Esophagus squamous epithelium (tissue), 5 donors: ENCODE measurements at regions not wholly inside any gene's neighbourhood (a gene's known extent, or its start where the extent isn't known, plus 50 kb on each side); places are given as distances from the start of the nearest gene placed in this dataset.

Experiments used
- DNase-seq: peaks from one replicate; lab custom pipeline; 2025; lab: John Stamatoyannopoulos, UW
- H3K27ac ChIP-seq, 4 donors: fragments of 200-600 bp; sonication (generic); one replicate each; pipeline ENCODE4 v1.5.1; 2016 to 2019; ENCODE audit warnings: mild to moderate bottlenecking in 1 of 4
- H3K27me3 ChIP-seq, 4 donors: fragments of 200-600 bp; sonication (generic); 1 replicate in 3 of 4; 2 replicates in 1 of 4; pipeline versions ENCODE4 v1.5.1 to v1.6.0; 2017 to 2021; ENCODE audit warnings: antibody characterized with exemption in 1 of 4
- H3K36me3 ChIP-seq, 3 donors: fragments of 200-600 bp; sonication (generic); one replicate each; pipeline ENCODE4 v1.5.1; 2016 to 2019
- H3K4me1 ChIP-seq, 3 donors: fragments of 200-600 bp; sonication (generic); one replicate each; pipeline ENCODE4 v1.5.1; 2017 to 2019
- H3K4me3 ChIP-seq, 4 donors: fragments of 200-600 bp; sonication (generic); 1 replicate in 3 of 4; 2 replicates in 1 of 4; pipeline ENCODE4 v1.5.1; 2016 to 2019; ENCODE audit warnings: mild to moderate bottlenecking in 2 of 4, moderate library complexity in 1 of 4
- H3K9me3 ChIP-seq, 3 donors: fragments of 200-600 bp; sonication (generic); one replicate each; pipeline ENCODE4 v1.5.1; 2016 to 2019
- POLR2A ChIP-seq, 4 donors: fragments of 450-650 bp; IDR thresholded peaks; one replicate each; pipeline ENCODE4 v1.6.1; 2017; ENCODE audit warnings: antibody characterized with exemption in 4 of 4, mild to moderate bottlenecking in 4 of 4, moderate library complexity in 3 of 4
- WGBS, 2 donors: methylation state at CpG; one replicate each; pipeline ENCODE4 v1.1.5; 2018; 5-methylcytosine and 5-hydroxymethylcytosine counted together
- intact Hi-C: fragments of 100-400 bp; cut with DNase I; formaldehyde crosslinking; loops from one replicate; pipeline ENCODE4 v1.15.0; 2022
- TF ChIP-seq, protein P1 (sequence below), 6 experiments: fragments of 450-650 bp in 4 of 6; fragments of 200-600 bp in 2 of 6; sonication (generic) in 2 of 6; IDR thresholded peaks; one replicate each; pipeline ENCODE4 v1.5.1; 2016 to 2019; ENCODE audit warnings: antibody characterized with exemption in 6 of 6, mild to moderate bottlenecking in 4 of 6, moderate library complexity in 4 of 6
- donor health status: DM: yes; HTN: yes; CAD: no.

DNA sequence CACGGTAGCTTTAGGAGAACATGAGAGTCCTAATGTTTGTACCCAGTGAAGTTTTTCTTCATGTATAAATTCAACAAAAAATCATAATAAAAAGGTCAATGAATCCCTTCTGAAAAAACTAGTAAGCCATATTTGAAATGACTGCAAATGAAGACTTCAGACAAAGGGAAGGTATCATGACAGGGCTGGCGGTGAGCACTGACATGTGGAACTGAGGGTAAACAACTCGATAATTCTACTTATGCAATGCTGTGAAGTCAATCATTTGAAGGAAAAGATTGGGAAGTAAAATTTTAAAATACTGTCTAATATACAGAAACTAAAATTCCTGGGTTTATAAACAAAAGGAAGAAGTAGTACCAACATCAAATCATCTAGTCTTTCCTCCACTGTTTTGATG lies 190.2 kb upstream of the COPS8 start:
- H3K27me3 ChIP-seq, result no peaks in the 10 kb centered on the region
- 71 to 88% methylated on average over 3 of the region's 3 CpGs for WGBS, 2 donors

DNA sequence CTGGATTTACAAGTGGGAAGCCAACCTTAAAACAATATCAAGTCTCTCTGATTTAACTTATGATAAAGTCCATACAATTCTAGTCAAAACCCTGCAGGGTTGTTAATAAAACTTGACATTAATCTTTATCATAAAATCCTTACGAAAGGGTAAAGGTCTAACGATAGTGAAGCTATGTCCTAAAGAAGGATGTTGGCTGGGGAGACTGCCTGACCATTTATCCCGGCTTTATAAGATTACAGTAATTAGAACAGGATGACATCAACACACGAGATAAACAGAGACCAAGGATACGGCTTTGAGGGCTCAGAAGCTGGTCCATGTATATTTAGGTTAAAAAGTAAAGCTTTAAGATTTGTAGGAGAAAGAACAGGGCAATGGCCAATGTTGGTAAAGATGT lies 189.0 kb upstream of the COPS8 start:
- 73 to 83% methylated on average over 5 of the region's 5 CpGs for WGBS, 2 donors
- H3K9me3 ChIP-seq, result no peaks in the 10 kb centered on the region

More for the DNA sequence above, 190.2 kb upstream of the COPS8 start:
- no peak for TF ChIP-seq POLR2A (IDR thresholded peaks at IDR 0.05)
- TF ChIP-seq, protein P1, sequence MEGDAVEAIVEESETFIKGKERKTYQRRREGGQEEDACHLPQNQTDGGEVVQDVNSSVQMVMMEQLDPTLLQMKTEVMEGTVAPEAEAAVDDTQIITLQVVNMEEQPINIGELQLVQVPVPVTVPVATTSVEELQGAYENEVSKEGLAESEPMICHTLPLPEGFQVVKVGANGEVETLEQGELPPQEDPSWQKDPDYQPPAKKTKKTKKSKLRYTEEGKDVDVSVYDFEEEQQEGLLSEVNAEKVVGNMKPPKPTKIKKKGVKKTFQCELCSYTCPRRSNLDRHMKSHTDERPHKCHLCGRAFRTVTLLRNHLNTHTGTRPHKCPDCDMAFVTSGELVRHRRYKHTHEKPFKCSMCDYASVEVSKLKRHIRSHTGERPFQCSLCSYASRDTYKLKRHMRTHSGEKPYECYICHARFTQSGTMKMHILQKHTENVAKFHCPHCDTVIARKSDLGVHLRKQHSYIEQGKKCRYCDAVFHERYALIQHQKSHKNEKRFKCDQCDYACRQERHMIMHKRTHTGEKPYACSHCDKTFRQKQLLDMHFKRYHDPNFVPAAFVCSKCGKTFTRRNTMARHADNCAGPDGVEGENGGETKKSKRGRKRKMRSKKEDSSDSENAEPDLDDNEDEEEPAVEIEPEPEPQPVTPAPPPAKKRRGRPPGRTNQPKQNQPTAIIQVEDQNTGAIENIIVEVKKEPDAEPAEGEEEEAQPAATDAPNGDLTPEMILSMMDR (IDR thresholded peaks at IDR 0.05), result no peak
- no peaks in the 10 kb centered on the region for H3K4me1 ChIP-seq
- H3K4me3 ChIP-seq, result no peak overlapping the region
- intact Hi-C loops, result no loop called here
- H3K36me3 ChIP-seq, result no peaks in the 10 kb centered on the region
- H3K9me3 ChIP-seq, result no peaks in the 10 kb centered on the region
- H3K27ac ChIP-seq, result no peak overlapping the region
- no peak for DNase-seq

DNA sequence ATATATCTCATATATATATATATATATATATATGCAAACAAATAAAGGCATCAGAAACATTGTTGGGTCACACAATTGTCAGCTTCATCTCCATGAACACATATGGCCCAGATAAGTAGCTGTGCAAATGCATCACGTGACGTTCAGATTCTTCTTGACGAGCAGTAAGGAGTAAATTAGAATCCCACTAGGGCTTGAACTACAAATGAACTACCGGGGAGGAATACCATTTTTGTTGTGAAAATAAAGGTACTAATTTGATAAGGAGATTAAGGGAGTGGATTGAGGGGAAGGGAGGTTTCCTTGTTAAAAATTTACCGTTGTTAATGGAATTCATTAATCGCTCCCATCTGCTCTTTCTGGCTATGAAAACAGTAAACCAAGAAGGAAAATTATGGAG lies 186.5 kb upstream of the COPS8 start:
- Histone ChIP-seq H3K36me3 (no peaks in the 10 kb centered on the region), H3K27me3 (peaks cover 0 to 5% (median 0%) of the 10 kb centered on the region in 4 donors), H3K9me3 (no peaks in the 10 kb centered on the region), H3K27ac (no peak overlapping the region), H3K4me1 (no peaks in the 10 kb centered on the region), H3K4me3 (no peak overlapping the region)
- WGBS, 2 donors, result 79 to 91% methylated on average over 6 of the region's 6 CpGs
- TF ChIP-seq, protein P1 (IDR thresholded peaks at IDR 0.05), result no peak
- TF ChIP-seq POLR2A (IDR thresholded peaks at IDR 0.05), result no peak
- intact Hi-C loops, result no loop called here
- no peak for DNase-seq

More for the DNA sequence above, 189.0 kb upstream of the COPS8 start:
- H3K27me3 ChIP-seq, result no peaks in the 10 kb centered on the region
- H3K4me1 ChIP-seq, result no peaks in the 10 kb centered on the region
- no peak overlapping the region for H3K27ac ChIP-seq
- no peak overlapping the region for H3K4me3 ChIP-seq
- no peaks in the 10 kb centered on the region for H3K36me3 ChIP-seq
- intact Hi-C loops, result no loop called here
- DNase-seq, result no peak
- TF ChIP-seq, protein P1 (IDR thresholded peaks at IDR 0.05), result no peak
- TF ChIP-seq POLR2A (IDR thresholded peaks at IDR 0.05), result no peak

DNA sequence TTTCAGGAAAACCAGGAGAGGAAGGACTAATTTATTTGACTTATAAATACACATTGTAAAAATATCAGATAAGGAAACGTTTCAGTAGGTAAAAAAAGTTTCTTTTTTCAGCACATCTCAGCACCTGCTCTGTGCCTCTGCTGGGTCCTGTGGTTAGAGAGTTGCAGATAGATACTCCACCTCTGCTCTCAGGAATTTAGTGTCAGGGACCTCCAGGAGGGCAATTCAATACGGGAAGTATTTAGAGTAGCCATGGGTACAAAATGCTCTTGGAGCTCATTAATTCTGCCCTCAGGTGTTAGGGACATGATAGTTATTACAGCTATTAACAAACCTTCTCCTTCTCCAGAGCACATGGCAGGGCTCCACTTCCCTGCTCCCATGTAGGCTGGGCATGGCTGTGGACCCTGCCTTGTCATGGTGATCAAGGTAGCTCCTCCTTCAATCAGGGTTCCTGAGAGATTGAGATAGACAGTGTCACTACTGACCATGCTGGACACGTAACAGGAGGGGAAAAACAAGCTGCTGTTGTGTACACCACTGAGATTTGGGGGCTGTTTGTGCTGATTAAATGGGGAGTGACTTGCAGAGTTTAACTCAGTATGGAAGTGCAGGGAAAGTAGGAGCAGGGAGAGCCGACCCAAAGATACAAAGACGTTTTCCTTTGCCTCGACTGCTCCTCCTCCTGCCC lies 185.6 kb upstream of the COPS8 start:
- no peak overlapping the region for H3K27ac ChIP-seq
- no peak for TF ChIP-seq POLR2A (IDR thresholded peaks at IDR 0.05)
- TF ChIP-seq, protein P1 (IDR thresholded peaks at IDR 0.05), result no peak
- intact Hi-C loops, result no loop called here
- 64 to 72% methylated on average over 6 of the region's 6 CpGs for WGBS, 2 donors
- H3K36me3 ChIP-seq, result no peaks in the 10 kb centered on the region
- peaks cover 0 to 5% (median 0%) of the 10 kb centered on the region in 4 donors for H3K27me3 ChIP-seq
- no peaks in the 10 kb centered on the region for H3K9me3 ChIP-seq
- H3K4me3 ChIP-seq, result no peak overlapping the region
- H3K4me1 ChIP-seq, result no peaks in the 10 kb centered on the region
- no peak for DNase-seq

DNA sequence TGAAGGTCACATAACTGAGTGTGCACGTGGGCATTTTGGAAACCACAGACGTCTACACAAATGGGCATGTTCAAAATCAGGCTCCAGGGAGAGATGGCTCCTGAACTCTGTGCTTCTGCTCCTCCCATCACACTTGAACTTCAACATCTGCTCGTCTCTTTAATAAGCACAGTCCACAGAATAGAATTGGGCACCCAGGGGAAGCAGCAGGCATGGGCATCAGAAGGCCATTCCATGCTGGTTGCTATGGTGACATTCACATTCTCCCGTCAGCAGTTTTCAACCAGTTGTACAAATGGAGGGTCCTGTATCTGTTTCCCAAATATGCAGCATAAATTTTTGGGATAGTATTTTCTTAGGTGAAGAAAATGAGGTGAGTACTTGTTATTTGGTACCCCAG lies 183.7 kb upstream of the COPS8 start:
- Histone ChIP-seq H3K36me3 (no peaks in the 10 kb centered on the region), H3K27ac (no peak overlapping the region), H3K4me1 (no peaks in the 10 kb centered on the region), H3K27me3 (peaks cover 0 to 5% (median 0%) of the 10 kb centered on the region in 4 donors), H3K4me3 (no peak overlapping the region), H3K9me3 (no peaks in the 10 kb centered on the region)
- 84 to 85% methylated on average over 4 of the region's 4 CpGs for WGBS, 2 donors
- intact Hi-C loops, result no loop called here
- DNase-seq, result no peak
- TF ChIP-seq POLR2A (IDR thresholded peaks at IDR 0.05), result no peak
- TF ChIP-seq, protein P1 (IDR thresholded peaks at IDR 0.05), result no peak
